ENCODE measurements at regions not wholly inside any gene's neighbourhood (a gene's known extent, or its start where the extent isn't known, plus 50 kb on each side); places are given as distances from the start of the nearest gene placed in this dataset.

- DNase-seq: no peak
Observed at GRCh38 chr1:17907999-17908398, 152.9 kb downstream of the ACTL8 start.

- no peak for DNase-seq
Observed at GRCh38 chr1:17908945-17909344, 153.8 kb downstream of the ACTL8 start.

- no peak for DNase-seq
Observed at GRCh38 chr1:17909634-17910033, 154.5 kb downstream of the ACTL8 start.

- no peak for DNase-seq
Observed at GRCh38 chr1:17911791-17912190, 156.7 kb downstream of the ACTL8 start.

GRCh38 chr1:17912491-17912890 lies 157.4 kb downstream of the ACTL8 start:
- DNase-seq: no peak

- no peak for DNase-seq
Observed at GRCh38 chr1:17913326-17914115, 158.4 kb downstream of the ACTL8 start.

GRCh38 chr1:17914131-17914530 lies 159.0 kb downstream of the ACTL8 start:
- no peak for DNase-seq

GRCh38 chr1:17914987-17915386 lies 159.9 kb downstream of the ACTL8 start:
- no peak for DNase-seq

GRCh38 chr1:17915511-17916197 lies 160.5 kb downstream of the ACTL8 start:
- DNase-seq: no peak

- no peak for DNase-seq
Observed at GRCh38 chr1:17916702-17917101, 161.6 kb downstream of the ACTL8 start.

GRCh38 chr1:17919525-17920439 lies 164.6 kb downstream of the ACTL8 start:
- peak in 1 of 2 donors; percentile 8 for DNase-seq

- peak in 1 of 2 donors; percentile 9 for DNase-seq
Observed at GRCh38 chr1:17920881-17921640, 165.9 kb downstream of the ACTL8 start.

GRCh38 chr1:17922833-17923232 lies 167.7 kb downstream of the ACTL8 start:
- peak in 1 of 2 donors; percentile 48 for DNase-seq

GRCh38 chr1:17923666-17924065 lies 168.5 kb downstream of the ACTL8 start:
- DNase-seq: no peak

- no peak for DNase-seq
Observed at GRCh38 chr1:17924578-17924977, 169.4 kb downstream of the ACTL8 start.

GRCh38 chr1:17925290-17926237 lies 170.4 kb downstream of the ACTL8 start:
- DNase-seq: no peak

- DNase-seq: no peak
Observed at GRCh38 chr1:17926906-17927305, 171.8 kb downstream of the ACTL8 start.

GRCh38 chr1:17927952-17928351 lies 172.8 kb downstream of the ACTL8 start:
- no peak for DNase-seq

GRCh38 chr1:17929224-17929623 lies 174.1 kb downstream of the ACTL8 start:
- no peak for DNase-seq

- no peak for DNase-seq
Observed at GRCh38 chr1:17930635-17931034, 175.5 kb downstream of the ACTL8 start.

GRCh38 chr1:17932164-17932563 lies 175.4 kb upstream of the IGSF21 start:
- no peak for DNase-seq

Measured in hippocampal formation (tissue), 2 donors.